ENCODE measurements at regions not wholly inside any gene's neighbourhood (a gene's known extent, or its start where the extent isn't known, plus 50 kb on each side); places are given as distances from the start of the nearest gene placed in this dataset.

DNA sequence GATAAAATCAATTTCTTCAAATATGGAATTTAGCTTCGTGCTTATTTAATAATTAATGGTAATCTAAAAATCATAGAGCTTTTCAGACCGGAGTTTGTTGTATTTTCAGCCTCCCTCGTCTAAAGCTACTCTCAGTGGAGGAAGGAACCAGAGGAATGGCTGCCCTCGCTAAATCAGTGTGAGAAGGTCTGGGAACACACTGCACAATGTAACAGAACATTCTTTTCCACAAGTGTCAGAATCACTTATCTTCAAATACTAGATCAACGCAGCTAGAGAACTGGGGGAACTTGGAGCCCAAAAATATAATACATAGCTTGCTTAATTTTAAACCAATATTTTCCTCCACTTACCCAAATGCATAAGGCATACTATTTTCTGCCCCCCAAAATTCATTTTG lies 148.5 kb downstream of the MTERF1 start:
- no peak for TF ChIP-seq GATA2 (IDR thresholded peaks at IDR 0.05; ENCODE audit: low read depth, low read length)
- TF ChIP-seq GATA3 (IDR thresholded peaks at IDR 0.05; ENCODE audit: low read depth, low read length), result no peak
